Fibroblast of peridontal ligament (primary cell): ENCODE measurements at regions not wholly inside any gene's neighbourhood (a gene's known extent, or its start where the extent isn't known, plus 50 kb on each side); places are given as distances from the start of the nearest gene placed in this dataset.

Experiments
- DNase-seq: peaks from one replicate; pipeline ENCODE4 v3.0.0-alpha.2; 2010; ENCODE audit errors: extremely low read depth

DNA sequence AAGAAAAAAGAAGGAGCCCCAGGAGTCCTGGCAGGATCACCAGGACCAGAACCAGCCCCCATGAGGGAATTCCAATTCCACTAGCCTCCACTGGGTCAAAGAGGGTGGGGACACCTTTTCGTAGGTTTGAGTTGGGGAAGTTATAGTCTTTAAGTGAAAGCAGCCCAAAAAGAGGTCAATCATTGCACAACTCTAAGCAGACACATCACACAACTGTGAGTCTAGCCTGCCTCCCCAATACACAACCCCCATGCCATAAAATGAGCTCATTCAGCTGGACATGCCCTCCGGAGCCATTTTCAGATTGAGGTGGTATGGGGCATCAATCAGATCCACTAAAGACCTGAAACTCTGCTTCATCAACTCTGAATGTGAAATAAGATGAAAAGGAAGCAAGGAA is 179.9 kb downstream of the NPHP4 start:
- no peak for DNase-seq

DNA sequence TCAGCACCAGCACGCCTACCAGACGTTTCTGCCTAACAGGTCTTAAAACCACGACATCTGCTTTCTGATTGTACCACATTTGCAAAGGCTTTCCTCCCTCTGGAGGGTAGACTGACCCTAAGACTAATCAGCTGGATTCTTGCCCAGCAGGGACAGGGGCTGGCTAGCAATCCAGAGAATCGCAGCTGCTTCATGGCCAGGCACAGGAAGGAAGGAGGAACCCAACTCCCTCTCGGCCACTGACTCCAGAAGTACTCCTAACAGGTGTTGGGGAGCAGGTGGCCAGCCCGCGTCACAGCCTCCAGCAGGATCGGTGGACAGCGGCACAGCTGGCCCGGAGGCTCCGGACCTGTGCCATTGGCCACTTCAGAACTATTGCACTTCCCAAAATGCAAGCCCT is 180.8 kb downstream of the NPHP4 start:
- DNase-seq, result no peak

DNA sequence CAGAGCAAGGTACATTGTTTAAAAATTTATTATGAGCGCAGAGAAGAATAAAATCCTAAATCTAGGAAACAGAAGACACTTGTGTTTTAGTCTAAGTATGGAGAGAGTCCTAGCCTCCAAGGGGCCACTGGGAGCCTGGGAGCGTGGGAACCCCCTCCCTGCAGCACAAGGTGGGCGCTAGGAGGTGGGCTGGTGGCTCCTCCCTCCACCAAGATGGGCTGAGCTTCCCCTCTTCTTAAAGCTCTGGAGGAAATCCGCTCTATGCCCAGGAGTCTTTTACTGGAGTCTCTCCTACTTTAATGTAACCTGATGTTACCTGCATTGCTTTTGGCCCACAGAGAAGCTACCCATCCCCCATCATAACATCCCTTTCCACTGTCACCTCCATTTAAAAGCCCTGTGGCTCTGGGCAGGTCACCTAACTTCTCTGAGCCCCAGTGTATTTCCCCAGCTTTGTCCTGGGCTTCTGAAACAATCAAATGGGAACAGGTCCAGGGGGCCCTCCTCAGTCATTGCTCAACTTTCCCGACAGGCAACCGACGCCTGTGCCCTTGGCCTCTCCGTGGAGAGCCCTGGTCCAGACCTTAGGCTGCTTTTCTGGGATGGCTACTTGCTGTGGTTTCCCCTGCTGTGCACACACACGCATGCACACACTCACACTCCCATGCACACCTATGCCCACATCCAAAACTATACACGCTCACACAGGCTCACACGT is 181.5 kb downstream of the NPHP4 start:
- DNase-seq, result no peak

DNA sequence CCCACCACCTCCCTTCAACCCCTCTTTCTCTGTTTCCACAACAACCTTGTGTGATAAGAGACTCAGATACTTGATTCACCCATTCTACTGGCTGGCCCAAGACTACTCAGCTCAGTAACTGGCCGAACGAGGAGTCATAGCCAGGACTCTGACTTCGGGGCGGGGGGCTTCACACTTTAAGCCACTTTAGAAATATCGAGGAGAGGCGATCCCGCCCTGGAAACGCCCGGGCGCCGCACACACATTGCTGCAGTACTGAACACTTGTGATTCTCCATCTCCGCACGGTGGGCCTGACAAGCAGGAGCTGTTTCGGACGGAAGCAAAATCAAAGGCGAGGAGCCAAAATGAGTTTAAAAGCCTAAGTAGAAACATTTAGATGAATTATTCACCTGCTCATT is 182.1 kb downstream of the NPHP4 start:
- DNase-seq, result no peak

DNA sequence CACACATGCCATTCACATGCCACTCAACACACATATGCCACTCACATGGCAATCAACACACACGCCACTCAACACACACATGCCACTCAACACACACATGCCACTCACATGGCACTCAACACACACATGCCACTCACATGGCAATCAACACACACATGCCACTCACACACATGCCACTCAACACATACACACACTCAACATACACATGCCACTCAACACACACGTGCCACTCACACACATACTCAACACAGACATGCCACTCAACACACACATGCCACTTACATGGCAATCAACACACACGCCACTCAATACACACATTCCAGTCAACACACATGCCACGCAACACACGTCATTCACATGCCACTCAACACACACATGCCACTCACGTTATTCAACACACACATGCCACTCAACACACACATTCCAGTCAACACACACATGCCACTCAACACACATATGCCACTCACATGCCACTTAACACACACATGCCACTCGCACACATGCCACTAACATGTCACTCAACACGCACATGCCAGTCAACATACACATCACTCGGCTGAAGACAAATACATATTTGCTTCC is 182.9 kb downstream of the NPHP4 start:
- no peak for DNase-seq

DNA sequence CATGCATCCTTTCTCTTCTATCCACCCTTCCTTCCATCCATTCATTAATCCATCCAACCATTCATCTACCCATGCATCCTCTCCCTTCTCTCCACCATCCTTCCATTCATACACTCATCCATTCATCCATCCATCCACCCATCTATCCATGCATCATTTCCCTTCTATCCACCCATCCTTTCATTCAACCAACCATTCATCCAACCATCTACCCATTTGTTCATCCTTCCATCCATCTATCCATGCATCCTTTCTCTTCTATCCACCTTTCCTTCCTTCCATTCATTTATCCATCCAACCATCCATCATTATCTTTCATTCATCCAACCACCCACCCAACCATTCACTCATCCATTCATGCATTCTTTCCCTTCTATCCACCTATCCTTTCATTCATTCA is 188.4 kb downstream of the NPHP4 start:
- DNase-seq, result no peak

DNA sequence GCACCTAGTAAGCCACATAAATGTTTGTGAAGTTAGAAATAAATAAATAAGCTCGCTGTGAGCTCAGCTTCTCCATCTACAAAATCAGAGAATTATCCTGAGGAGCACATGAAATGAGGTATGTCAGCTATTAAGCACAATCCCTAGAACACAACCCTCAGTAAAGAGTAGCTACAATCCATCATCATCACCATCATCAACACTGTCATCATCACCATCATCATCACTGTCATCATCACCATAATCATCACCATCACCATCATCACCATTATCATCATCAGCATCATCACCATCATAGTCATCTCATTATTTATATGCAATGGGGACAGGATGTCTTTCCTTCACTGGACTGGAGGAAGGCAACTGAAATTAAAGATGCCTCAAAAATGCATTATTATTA is 189.6 kb downstream of the NPHP4 start:
- no peak for DNase-seq

DNA sequence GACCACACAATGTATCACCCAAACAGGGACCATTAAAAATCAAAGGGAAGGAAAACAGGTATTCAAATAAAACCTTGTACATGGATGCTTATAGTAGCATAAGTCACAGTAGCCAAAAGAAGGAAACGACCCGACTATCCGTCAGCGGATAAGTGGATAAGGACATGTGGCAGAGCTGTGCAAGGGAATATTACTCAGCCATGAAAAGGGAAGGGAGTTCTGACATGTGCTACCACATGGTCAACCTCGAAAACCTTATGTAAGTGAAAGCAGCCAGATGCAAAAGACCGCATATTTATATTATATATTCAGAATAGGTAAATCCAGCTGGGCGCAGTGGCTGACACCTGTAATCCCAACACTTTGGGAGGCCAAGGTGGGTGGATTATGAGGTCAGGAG is 193.3 kb downstream of the NPHP4 start:
- no peak for DNase-seq

DNA sequence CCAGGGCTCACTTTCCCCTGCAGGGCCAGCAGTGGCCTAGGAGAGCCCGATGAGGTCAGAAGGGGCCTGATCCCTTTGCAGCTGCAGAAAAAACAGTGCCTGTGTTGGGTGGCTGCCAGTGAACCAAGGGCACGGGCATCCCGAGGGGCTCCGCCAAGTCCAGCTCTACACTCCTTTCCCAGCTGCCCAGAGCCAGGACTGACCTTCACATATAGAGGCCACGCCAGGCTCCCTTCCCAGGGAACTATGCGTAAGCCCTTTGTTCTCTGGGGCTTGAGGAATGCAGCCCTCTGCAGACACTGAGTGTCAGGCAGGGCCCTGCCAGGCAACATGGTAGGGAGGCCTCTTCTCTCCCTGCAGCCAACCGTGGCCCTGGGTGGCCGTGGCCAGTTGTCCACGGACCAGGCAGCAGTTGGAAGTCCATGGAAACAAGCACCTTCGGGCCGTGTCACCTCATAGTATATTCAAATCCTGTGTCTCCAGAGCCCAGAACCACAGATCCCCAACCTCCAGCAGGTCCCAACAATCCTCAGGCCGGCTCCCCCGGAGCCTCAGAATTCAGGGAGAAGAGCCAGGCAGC is 194.0 kb downstream of the NPHP4 start:
- DNase-seq, result no peak

DNA sequence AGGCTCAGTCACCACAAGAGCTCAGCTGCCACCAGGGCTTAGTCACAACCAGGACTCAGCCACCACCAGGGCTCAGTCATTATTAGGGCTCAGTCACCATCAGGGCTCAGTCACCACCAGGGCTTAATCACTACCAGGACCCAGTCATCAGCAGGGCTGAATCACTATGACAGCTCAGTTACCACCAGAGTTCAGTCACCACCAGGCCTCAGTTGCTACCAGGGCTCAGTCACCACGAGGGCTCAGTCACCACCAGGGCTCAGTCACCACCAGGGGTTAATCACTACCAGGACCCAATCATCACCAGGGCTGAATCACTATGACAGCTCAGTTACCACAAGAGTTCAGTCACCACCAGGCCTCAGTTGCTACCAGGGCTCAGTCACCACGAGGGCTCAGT is 196.2 kb downstream of the NPHP4 start:
- no peak for DNase-seq

DNA sequence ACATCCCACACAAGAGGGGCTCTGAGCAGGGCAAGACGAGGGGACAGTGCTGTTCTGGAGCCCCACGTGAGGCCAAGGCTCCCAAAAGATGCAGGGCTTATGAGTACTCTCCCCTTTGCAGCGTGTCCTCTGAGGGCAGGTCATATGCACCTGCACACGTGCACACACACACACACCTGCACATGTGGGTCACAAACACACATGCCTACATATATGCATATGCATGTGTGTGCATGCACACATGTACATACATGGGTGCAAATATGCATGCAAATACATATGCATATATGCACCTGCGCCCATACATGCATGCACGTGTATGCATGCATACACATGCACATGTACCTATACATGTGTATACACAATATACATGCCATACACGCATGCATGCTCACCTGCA is 197.9 kb downstream of the NPHP4 start:
- no peak for DNase-seq

DNA sequence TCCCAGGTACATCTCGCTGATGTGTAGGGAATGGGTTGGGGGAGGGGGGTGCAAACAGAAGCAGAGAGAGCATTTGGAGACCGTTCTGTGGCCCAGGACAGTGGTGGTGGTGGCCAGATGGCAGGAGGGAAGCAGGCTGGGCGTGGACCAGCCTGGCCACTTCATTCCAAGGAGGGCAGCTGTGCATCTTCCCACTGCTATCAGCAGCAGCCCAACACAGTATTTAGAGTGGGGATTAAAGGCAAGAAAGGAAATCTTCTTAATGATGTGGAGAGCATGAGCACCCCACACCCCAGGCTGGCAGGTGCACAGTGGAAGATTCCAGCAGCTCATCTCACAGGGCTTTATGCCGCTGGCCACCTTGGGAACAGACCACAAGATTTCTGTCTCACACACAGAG is 198.7 kb downstream of the NPHP4 start:
- DNase-seq, result no peak

DNA sequence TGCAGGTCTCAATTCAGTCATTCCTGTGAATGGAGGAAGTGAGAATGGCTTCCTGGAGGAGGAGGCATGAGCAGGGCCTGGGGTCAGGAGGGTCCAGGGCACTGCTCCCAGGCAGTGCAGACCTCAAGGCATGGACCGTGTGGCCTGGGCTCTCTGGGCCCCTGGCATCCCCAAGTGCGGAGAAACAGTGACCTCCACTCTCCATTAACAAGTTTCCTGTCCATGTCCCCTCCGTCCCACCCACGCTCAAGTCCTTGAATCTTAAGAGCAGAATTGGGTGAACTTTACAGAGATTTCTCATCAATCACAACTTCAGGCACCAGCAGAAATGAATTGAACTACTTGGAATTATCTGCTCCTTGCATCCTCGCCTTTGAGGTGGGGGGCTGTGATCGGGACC is 211.1 kb downstream of the NPHP4 start:
- no peak for DNase-seq

DNA sequence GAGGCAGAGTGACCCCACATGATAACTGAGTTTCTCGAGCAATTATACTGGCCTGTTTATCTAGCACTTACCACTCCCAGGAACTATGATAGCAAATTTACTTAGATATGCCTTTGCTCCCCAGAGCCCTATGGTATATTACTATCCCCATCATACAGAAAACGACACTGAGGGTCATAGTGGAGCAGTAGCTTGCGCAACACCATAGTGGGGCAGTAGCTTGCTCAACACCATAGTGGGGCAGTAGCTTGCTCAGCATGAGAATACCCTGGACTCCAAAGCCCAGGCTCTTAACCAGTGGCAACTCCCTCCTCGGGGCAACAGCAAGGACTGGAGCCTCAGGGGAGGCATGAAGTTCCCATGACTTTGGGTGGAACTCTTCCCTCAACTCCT is 211.9 kb downstream of the NPHP4 start:
- DNase-seq, result no peak

DNA sequence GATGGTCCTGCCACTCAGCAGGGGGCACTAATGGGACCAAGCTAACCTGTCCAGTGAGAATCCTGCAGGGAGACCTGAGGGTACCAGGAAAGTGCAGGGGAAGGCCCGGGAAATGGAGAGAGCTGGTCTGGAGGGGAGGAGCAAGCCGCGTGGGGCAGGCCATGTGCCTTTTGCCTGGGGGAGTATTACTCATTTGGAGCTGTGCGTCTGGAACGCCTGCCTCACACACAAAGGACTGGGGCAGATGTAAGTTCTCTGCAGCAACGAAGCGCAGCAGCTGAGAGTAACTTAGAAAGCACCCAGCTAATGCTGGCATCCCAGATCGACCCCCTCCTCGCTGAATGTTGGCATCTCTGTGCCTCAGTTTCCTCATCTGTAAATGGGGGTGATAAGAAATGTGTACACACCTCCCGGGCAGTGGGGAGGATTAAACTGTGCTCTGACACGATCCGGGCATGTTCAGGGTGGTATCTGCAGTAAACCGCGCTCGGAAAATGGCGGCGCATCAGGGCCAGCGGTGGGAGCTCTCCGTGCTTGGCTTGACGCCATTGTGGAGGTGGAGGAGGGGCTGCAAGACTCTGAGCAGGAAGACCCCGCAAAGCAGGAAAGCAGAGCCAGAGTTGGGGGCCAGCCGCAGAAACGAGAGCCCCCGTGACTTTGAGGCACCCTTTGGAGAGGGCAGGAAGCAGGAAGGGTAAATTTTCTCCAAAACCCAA is 212.5 kb downstream of the NPHP4 start:
- DNase-seq, result no peak

DNA sequence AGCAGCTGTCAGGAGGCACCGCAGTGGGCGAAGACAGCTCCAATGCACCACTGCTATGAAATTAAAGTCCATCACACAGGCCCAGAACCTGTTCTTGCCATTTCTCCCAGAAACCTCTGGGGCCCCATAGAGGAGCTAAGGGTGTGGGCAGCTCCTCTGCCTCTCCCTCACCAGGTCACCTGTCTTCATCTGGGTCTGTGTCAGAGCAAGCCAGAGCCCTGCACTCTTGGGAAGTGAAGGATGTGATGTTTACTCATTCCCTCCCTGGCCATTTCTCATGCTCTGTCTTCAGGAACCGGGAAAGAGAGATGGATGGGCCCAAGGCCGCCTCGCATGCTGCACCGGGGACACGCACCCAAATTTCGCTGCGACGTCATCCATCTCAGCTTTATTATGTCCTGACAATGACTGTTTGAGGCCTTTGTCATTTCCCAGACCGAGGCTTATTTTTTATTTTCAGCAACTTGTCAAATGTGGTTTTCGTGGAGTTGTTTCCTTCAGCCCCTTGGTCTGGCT is 216.1 kb downstream of the NPHP4 start:
- no peak for DNase-seq

DNA sequence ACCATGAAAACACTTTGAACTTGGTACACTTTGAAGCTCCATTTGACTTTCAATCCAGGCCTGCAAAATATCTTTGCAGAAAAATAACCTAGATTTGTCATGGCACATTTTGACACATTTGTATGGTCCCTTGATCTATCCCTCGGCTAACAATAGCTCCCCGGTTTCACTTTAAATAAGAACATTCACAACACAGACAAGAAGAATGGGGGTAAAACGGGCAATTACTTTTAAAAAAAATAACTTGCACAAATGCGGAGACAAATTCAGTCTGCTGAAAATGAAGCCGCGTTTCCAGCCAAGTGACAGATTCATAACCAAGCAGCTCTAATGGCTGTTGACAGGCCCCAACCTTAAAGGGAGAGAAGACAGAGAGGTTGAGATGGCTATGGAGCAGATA is 218.2 kb downstream of the NPHP4 start:
- DNase-seq, result no peak

DNA sequence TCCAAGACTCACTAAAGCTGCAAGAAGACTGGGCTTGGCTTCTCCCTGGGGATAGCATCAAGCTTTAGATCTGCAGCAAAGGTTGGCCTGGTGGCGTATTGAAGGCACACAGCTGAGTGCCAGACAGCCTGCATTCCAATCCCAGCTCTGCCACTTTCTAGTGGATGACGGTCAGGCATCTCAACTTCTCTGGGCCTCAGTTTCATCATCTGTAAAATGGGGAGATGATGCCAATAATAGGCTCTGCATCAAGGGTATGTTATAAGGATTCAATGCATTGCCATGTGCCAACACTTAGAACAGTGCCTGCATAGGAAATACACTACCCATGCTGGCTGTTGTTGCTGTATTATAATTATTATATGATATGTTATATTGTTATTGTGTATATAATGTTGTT is 220.4 kb downstream of the NPHP4 start:
- DNase-seq, result no peak

DNA sequence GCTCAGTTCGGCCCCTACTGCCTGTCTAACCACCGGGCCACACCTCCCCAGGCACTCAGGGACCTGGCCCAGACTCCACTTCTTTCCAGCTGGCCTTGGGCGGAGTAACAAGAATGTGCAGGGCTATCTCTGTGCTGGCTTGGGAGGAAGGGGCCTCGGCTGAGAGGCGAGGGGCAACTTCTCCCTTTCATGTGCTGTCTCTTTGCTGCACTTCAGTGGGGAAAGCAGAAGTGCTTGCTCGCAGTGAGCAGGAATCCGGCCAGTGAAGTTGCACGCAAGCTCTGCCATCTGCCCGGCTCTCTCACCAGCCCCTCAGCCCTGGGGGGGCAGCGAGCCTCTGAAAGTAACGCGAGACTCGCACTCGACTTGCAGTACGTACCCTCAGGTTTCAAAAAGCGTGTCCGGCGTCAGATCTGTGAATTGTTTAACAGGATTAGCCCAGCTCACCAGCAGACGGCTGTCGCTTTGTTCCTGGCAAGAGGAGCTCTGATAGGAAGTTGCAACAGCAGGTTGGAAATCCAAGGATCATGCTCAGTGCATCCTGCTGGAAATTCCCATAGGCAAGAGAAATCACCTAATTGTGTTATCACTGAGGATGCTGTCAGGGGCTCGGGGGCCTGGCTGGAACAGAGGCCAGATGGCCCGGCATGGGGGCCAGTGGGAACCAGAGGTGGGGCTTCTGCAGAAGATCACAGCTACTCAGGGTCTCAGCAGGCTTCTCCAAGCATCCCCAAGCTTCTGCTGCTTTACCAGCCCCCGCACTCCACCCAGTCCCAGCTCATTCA is 221.1 kb downstream of the NPHP4 start:
- no peak for DNase-seq

DNA sequence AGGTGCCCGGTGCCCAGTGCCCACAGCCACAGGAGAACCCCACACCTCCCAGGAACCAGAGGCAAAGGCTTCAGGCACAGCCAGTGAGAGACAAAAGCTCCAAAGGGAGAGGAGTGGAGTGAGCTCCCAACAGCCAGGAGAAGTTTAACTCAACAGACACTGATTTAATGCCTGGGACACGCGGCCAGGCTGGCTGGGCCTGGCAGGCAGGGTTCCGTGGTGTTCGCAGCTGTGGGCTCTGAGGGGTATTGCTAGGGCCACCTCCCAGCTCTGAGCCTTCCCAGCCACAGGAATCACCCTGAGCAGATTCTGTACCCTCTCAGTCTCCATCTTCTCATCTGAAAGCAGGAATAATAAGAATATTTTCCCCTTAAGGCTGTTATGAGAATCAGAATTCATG is 222.5 kb downstream of the NPHP4 start:
- no peak for DNase-seq

DNA sequence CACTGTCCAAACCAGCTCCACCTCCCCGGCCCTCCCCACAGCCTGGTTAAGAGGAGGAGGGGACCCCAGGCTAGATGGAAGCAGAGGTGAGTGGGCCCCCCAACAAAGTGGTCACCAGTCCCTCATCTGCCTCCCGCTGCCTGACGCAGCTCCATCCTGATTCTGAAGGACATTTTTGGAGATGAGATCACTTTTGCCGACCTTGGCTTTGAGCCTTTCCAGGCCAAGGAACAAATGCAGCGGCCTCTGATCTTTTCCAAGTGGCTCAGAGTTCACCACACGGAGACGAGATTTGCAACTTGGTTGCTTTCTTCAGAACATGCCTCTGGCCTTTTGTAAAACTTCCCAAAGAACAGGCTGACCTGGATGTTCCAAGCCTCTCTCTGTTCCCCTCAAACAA is 223.1 kb downstream of the NPHP4 start:
- DNase-seq, result no peak

DNA sequence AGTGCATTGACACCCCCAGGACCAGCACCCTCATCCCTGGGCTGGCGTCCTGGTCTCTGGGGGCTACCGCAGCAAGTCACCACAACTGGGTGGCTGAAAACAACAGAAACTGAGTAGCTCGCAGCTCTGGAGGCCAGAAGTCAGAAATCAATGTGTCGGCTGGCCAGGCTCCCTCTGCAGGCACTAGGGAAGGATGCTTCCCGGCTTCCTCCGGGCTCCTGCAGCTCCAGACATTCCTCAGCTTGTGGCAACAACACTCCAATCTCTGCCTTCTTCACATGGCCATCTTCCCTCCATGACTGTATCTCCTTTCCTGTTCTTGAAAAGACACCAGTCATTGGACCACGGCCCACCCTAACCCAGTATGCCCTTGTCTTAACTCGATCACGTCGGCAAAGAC is 224.2 kb downstream of the NPHP4 start:
- DNase-seq, result no peak
